ENCODE measurements at regions not wholly inside any gene's neighbourhood (a gene's known extent, or its start where the extent isn't known, plus 50 kb on each side); places are given as distances from the start of the nearest gene placed in this dataset.
A peak's percentile ranks its signal among the peaks of the same experiment; 100 is the strongest.
"Not testable (repeated sequence)": the region's sequence is repeated elsewhere in the genome, so short reads cannot be mapped to it uniquely, and the experiment has no call there.

GRCh38 chr4:115562506-115562905, 449.1 kb upstream of the NDST4 start:
- ChIA-PET POLR2A (no interaction called here), CTCF (interaction anchor here (0.7 kb wide), 1 partner anchor 810 kb away, joined by 3 read pairs; no protein-coding TSS in a partner anchor)
- TF ChIP-seq CTCF (IDR thresholded peaks at IDR 0.05; ENCODE audit: control extremely low read depth, extremely low read depth, low read depth, missing control alignments): no peak
- DNase-seq (ENCODE audit: extremely low spot score): no peak

GRCh38 chr4:115548123-115548522, 434.7 kb upstream of the NDST4 start:
- DNase-seq (ENCODE audit: extremely low spot score): no peak
- POLR2A ChIA-PET: no interaction called here
- CTCF ChIA-PET: interaction anchor here (1.3 kb wide), 1 partner anchor 10 kb away, joined by 3 read pairs; no protein-coding TSS in a partner anchor
- TF ChIP-seq CTCF (IDR thresholded peaks at IDR 0.05; ENCODE audit: control extremely low read depth, extremely low read depth, low read depth, missing control alignments): no peak

GRCh38 chr4:115537387-115537786, 424.0 kb upstream of the NDST4 start:
- CTCF ChIA-PET: interaction anchor here (0.9 to 1.4 kb wide), 4 partner anchors 11 to 314 kb away, joined by 3 to 4 read pairs (median 3); no protein-coding TSS in a partner anchor
- POLR2A ChIA-PET: no interaction called here
- TF ChIP-seq CTCF (IDR thresholded peaks at IDR 0.05; ENCODE audit: control extremely low read depth, extremely low read depth, low read depth, missing control alignments): peak; percentile 20
- no peak for DNase-seq (ENCODE audit: extremely low spot score)

GRCh38 chr4:115529126-115529525, 415.7 kb upstream of the NDST4 start:
- DNase-seq (ENCODE audit: extremely low spot score): no peak
- POLR2A ChIA-PET: no interaction called here
- CTCF ChIA-PET: interaction anchor here (1.9 kb wide), 1 partner anchor 16 kb away, joined by 6 read pairs; no protein-coding TSS in a partner anchor
- no peak for TF ChIP-seq CTCF (IDR thresholded peaks at IDR 0.05; ENCODE audit: control extremely low read depth, extremely low read depth, low read depth, missing control alignments)

- CTCF ChIA-PET; DNase-seq (ENCODE audit: extremely low spot score); POLR2A ChIA-PET: not testable (repeated sequence)
Measured at GRCh38 chr4:115519476-115519875, 406.1 kb upstream of the NDST4 start.

GRCh38 chr4:115515772-115516171, 402.4 kb upstream of the NDST4 start:
- ChIA-PET POLR2A (no interaction called here), CTCF (interaction anchor here (0.9 to 1.2 kb wide), 2 partner anchors 8 to 21 kb away, joined by 3 read pairs; no protein-coding TSS in a partner anchor)
- DNase-seq (ENCODE audit: extremely low spot score): peak; percentile 6
- TF ChIP-seq CTCF (IDR thresholded peaks at IDR 0.05; ENCODE audit: control extremely low read depth, extremely low read depth, low read depth, missing control alignments): no peak

- POLR2A ChIA-PET: no interaction called here
- TF ChIP-seq CTCF (IDR thresholded peaks at IDR 0.05; ENCODE audit: control extremely low read depth, extremely low read depth, low read depth, missing control alignments): no peak
- DNase-seq (ENCODE audit: extremely low spot score): no peak
- CTCF ChIA-PET: interaction anchor here (0.9 to 1.2 kb wide), 2 partner anchors 9 to 21 kb away, joined by 3 read pairs; no protein-coding TSS in a partner anchor
Measured at GRCh38 chr4:115515366-115515765, 401.9 kb upstream of the NDST4 start.

Measured in GM10248 (cell line).